ENCODE measurements at regions not wholly inside any gene's neighbourhood (a gene's known extent, or its start where the extent isn't known, plus 50 kb on each side); places are given as distances from the start of the nearest gene placed in this dataset.

DNA sequence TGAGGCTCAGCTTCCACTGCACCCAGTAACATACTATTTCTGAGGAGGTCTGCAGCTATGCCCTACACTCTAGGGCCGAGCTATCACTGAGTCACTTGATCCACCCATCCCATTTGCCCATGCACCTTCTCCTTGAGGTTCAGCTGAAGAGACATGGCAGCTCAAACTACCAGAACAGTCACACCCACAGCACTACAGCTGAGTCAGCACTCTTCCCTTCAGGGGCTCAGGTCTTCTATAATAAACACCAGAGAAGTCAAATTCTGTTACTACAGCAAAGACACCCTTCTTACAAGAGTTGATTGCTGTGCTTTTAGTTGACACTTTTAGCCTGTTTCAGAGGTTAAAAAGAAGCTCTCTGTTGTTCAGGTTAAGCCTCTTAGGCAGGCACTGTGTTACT, 1696.4 kb upstream of the ADGRL3 start:
- TF ChIP-seq, protein P1, sequence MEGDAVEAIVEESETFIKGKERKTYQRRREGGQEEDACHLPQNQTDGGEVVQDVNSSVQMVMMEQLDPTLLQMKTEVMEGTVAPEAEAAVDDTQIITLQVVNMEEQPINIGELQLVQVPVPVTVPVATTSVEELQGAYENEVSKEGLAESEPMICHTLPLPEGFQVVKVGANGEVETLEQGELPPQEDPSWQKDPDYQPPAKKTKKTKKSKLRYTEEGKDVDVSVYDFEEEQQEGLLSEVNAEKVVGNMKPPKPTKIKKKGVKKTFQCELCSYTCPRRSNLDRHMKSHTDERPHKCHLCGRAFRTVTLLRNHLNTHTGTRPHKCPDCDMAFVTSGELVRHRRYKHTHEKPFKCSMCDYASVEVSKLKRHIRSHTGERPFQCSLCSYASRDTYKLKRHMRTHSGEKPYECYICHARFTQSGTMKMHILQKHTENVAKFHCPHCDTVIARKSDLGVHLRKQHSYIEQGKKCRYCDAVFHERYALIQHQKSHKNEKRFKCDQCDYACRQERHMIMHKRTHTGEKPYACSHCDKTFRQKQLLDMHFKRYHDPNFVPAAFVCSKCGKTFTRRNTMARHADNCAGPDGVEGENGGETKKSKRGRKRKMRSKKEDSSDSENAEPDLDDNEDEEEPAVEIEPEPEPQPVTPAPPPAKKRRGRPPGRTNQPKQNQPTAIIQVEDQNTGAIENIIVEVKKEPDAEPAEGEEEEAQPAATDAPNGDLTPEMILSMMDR (conservative IDR thresholded peaks at IDR 0.05; ENCODE audit: low read depth, low read length), result no peak
- TF ChIP-seq EZH2 (IDR thresholded peaks at IDR 0.05; ENCODE audit: low read length, unreplicated experiment), result no peak
- no peak for TF ChIP-seq EZH2phosphoT487 (IDR thresholded peaks at IDR 0.05; ENCODE audit: borderline replicate concordance, low read length)

All from PC-3 (cell line).